HUDEP-2 (cell line): ENCODE measurements at regions not wholly inside any gene's neighbourhood (a gene's known extent, or its start where the extent isn't known, plus 50 kb on each side); places are given as distances from the start of the nearest gene placed in this dataset.
A peak's percentile ranks its signal among the peaks of the same experiment; 100 is the strongest.

Experiments used
- DNase-seq, 76 experiments: peaks; one replicate each; lab custom pipeline; 2025; ENCODE audit not compliant: unreplicated experiment in 76 of 76; lab: John Stamatoyannopoulos, UW

DNA sequence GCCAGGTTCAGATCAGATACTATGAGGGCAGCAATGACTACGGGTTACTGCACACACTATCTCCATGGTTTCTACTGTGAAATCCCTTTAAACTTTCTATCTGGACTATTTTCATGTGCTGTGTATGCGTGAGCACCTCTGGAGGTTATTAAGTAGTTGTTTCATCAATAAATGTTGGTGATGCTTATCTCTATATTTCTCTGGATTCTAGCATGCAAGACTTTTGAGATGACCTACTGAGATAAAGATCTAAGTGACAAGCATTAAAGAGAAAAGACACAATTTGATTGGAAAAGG lies 194.0 kb downstream of the NRIP1 start:
- DNase-seq = no peak

DNA sequence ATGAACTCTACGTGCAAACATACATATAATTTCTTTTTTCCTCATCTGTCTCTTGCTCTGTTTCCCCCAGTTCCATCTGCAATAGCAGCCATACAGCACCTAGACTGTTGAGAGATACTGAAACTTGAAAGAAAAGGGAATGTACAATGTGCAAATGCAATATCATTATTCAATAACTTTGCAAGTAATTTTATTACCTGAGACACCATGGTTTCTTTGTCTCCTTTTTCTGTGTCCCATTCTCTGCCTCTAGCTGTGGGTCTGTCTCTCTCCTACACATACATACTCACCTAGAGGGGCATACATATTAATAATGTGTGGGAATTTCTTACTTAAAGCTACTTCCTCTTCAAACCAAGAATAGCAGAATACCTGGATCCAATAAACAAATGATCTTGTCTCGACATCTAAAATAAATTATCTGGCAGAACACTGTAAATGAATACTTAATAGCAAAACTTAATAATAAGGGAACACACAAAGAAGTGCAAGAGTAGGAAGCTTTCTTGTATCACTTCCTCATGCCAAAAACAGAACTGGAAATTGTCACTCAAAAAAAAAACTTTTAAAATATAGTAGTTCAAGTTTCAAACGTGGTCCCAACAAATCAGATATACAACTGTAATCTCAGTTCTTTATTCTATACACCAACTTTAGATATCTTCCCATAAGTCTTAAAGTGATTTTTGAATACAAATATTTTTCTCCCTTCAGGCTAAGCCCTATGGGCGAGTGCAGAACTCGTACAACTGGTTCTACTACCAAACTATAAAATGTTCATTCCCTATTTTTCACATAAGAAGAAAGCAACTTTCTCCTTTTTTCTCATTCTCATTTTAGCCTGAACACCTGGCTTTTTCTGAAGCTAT lies 194.6 kb downstream of the NRIP1 start:
- DNase-seq = no peak

DNA sequence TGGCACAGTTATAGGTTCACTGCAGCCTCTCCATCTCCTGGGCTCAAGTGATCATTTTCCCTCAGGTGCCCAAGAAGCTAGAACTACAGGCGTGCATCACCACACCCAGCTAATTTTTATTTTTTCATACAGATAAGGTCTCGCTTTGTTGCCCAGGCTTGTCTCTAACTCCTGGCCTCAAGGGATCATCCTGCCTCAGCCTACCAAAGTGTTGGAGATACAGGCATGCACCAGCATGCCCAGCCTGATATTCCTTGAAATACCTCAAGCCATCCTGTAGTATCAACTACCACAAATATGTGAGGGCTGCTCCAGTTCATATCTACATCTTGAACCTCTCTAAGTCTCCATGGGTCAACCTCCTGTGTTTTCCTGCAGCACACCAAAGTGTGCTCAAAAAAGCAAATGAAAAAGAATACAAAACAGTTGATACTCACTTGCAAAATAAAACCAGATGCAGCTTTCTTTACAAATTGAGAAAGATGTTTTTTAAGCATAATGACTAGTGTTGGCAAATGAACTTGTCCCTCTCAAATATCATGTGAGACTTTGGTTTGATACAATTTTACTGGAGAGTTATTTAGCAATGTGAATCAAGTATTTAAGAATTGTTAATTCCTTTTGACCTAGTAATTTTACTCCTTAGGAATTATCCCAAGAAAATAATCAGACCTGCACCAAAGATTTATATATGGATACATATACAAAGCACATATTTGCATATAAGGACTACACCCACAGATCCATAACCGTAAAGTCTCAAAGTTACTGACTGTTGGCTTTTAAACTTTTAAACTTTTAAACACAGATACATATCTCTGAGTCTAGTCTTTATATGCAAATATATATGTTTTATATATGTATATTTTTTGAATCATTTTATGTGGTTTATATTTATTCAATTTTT lies 197.7 kb downstream of the NRIP1 start:
- DNase-seq = no peak

DNA sequence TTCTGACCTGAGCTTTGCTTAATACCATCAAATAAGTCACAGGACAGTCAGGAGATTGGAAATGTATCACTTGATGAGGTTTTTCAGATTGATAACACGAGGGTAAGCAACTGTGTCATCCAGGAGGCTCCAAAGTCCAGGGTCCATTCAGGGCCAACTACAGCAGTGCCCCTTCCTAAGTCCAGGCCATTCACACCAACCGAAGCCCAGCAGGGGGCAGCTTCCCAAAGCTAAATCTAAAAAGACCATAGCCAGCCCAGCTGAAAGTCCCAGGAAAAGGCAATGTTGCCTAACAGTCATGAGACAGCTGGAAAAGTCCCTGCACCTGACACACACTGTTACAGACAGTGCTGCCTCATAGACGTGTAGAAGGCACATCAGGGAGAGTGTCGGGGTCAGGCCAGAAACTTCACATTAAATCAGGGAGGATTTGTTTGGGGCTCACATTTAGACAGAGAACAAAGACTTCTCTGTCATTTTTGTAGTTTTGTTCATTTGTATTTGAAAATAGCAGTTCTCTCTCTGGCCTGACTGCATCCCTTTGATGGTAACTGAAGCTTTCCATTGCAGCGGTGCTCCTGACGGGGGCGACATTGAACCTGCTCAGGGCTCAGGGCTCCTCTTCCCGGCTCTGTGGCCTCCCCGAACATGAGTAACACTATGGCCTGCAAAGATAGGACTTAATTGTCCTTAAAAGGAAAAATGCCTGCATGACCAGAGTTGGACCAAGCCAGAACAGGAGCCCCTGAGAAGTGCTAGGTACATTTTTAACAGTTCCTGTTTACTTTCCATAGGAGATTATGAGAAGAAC lies 200.4 kb downstream of the NRIP1 start:
- peak in 46 of 76 experiments; percentile 4 to 56 (median 28) for DNase-seq

DNA sequence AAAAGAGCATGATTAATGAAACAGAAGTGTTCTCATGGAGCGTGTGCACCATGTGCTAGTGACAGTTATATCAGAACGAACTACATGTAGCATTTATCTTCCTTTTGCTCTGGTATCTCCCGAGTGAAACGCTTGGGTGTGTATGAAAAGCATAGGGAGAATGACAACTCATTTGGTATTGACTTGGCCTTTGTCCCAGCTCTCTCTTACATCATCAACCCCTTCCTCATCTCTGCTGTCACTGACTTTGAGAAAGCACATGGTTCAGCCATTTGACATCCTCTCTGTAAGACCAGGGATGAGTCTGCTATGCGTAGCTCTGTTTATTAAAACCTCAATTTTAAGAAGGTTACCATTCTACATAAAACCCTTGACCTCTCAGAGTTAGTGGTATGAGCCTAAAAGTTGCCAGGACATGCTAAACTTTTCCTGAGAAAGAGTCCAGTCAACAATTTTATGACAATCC lies 201.0 kb downstream of the NRIP1 start:
- DNase-seq = peak in 71 of 76 experiments; percentile 11 to 93 (median 63)

DNA sequence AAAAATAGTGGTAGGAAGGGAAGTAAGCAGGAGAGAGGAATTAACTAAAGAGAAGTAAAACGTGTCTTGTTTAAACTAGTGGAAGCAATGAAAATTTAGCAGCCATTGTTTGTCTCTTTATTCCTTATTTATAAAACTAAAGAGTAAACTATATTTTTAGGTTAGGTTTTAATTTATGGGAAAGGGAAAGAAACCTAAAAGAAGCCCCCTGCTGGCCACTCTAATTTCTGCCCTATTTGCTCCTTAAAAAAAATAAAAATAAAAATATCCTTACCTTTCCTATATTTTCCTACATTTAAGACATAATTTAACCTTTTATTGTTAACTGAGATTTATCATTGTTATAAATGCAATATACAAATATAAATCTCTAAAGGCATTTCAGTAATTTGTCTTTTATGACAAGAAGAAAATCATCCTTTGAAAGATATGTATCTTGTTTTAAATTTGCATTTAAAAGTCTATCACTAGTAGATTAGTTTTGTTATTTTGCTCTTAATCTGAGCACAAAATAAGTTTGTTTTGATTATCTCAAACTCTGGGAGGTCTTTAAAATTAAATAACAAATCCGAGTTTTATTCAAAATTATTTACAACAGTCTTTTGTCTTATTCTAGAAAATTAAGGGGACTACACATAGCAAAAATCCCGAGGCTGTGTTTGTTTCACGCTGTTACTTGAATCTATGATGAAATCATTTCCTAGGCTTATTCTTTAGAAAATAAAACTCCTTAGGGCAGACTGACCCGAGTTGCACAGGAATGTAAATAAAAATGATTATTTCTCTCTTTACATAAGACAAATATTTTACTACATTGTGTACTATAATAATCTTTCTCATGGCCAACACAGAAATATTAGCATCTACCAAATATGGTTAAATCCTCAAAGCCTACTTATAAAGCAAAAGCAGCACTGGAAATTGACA lies 201.7 kb downstream of the NRIP1 start:
- peak in 13 of 76 experiments; percentile 5 to 44 (median 17) for DNase-seq

DNA sequence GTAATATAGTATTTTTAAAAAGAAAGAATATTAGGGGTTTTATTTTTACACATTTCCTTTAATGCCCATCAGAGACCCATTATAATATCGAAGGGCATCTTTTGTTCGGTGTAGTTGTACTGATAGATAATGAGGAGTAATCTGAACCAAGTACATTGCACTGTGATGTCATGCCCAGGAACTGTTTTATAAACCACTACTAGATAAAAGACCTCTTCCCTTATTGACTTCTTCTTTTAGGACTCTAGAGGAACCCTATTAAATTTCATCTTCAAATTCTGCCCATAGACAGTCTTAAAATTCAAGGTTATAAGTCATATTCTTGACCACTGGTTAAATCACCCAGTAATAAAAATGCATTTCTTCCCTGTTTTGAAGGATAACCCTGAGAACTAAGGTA lies 206.5 kb downstream of the NRIP1 start:
- no peak for DNase-seq

DNA sequence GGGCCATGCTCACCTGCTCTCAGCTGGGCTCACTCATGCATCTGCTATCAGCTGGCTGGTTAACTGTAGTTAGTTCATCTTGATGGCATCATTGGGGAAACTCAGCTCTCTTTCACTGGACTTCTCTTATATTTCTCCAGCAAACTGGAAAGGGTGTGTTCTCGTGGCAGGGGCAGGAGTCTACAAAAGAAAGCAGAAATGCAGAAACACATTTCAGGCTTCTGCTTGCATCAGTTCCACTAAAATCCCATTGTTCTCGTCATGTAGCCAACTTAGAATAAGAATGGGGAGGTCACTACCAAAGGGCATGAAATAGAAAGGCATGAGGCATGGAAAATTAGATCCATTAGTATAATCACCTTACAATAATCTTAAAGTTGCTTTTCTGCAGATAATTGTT lies 207.3 kb downstream of the NRIP1 start:
- DNase-seq = no peak

DNA sequence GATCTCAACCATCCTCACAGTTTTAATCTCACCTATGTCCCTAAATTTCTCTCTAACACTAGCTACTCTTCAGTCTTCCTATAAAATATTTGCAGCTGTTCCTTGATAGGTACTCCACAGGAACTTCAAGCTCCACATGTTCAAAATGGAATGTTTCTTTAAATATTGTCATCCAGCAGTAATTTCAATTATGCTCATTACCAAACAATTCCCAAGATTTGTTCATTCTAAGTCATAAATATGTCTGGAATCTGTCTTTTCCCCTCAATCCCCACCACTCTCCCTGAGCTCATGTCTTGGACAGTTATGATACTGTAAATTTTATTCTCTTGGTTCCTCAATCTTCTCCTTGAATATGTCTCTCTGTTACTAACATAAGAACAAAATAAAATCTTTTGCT lies 214.4 kb downstream of the NRIP1 start:
- DNase-seq = no peak

DNA sequence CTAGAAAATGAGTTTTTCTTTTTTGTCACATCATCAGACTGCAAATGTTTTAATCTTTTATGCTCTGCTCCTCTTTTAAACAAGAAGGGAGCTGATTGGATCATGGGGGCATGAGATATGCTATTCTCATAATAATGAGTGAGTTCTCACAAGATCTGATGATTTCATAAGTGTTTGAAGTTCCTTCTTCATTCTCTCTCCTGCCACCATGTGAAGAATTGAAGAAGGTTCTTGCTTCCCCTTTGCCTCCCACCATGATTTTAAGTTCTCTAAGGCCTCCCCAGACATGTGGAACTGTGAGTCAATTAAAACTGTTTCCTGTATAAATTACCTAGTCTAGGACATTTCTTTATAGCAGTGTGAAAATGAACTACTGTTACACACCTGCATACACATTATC lies 218.2 kb downstream of the NRIP1 start:
- DNase-seq = no peak

DNA sequence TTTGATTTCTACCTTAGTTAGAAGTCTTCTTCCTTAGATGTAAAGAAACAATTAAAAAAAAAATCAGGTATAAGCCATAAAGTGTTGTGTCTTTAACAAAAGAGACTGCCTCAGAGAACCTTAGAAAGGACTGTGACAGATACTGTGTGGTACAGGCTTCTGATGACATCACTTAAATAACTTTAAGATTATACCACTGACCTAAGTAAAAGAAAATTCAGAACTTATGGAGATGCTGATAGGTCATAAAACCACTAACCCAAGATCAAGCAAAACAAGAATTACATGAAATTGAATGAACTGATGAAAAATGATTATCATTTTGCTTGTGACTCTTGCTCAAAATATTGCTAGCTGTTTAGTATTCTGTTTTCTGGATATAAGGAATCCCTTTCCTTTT lies 220.8 kb downstream of the NRIP1 start:
- DNase-seq = no peak

DNA sequence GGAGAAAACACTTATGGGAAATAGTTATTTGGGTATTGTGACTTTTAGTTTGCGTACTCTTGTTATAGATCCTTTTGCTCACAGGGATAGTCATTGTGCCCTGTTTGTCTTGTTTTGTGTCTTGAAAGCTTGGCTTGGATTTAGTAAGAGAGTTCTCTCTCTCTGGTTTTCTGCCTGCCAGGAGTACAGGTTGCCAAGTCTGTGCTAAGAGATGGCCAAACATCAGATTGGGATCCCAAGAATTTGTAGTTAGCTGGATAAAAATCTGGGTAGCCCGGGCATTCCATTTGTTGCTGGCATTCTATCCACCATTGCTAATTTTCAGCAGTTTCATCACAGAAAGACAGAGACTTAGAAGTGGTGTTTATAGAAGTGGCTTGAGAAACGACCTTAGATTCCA lies 222.2 kb downstream of the NRIP1 start:
- no peak for DNase-seq

DNA sequence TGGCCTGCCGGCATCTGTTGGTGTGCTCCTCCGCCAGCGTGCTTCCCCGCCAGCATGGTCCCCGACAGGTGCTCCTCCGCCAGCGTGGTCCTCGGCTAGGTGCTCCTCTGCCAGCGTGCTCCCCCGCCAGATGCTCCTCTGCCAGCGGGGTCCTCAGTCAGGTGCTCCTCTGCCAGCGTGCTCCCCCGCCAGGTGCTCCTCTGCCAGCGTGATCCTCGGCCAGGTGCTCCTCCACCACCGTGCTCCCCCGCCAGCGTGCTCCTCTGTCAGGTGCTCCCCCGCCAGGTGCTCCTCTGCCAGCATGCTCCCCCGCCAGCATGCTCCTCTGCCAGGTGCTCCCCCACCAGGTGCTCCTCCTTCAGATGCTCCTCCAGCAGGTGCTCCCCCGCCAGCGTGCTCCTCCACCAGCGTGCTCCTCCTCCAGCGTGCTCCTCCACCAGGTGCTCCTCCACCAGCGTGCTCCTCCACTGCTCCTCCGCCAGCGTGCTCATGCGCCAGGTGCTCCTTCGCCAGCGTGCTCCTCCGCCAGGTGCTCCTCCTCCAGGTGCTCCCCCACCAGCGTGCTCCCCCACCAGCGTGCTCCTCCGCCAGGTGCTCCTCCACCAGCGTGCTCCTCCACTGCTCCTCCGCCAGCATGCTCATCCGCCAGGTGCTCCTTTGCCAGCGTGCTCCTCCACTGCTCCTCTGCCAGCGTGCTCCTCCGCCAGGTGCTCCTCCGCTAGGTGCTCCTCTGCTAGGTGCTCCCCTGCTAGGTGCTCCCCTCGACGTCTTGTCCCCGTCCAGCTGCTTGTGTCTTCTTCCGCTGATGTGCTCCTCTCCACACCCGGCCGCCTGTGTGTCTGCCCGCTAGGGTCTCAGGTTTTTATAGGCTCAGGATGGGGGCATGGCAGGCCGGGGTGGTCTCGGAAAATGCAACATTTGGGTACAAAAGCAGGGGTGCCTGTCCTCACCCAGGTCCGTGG lies 223.0 kb downstream of the NRIP1 start:
- DNase-seq = no peak

DNA sequence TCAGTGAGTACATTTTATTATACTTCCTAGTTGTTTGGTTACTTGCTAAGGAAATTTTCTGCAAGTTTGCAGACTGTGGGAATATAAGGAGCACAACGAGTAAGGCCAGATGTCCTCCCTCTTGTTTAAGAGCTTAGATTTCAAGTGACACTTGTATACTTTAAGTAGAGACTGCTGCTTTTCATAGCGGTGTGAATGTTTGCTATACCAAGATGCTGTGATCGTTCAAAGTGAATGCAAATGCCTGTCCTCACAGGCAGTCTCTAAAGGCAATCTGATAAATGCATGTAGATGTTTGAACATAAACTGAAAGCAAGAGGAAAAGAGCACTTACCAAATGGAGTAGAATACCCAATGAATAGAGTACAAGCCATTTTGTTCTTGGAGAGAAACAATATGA lies 226.4 kb downstream of the NRIP1 start:
- no peak for DNase-seq

DNA sequence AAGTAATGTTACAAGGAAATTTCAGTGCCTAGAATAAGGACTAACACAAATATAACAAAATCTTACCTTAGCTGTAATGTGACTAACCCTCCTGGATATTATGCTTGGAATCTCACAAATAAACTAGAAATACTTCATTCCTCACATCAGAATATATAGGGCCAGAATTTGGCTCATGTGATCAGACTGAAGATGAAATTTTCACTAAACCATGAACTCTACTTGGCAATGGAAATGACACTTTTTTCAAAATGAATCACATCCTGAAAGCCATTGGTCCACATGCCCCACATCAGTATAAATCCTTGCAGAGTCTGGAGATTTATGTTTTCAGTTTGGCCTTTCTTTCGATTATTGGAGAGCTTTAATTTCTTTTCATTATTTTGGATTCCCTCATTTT lies 227.8 kb downstream of the NRIP1 start:
- no peak for DNase-seq

DNA sequence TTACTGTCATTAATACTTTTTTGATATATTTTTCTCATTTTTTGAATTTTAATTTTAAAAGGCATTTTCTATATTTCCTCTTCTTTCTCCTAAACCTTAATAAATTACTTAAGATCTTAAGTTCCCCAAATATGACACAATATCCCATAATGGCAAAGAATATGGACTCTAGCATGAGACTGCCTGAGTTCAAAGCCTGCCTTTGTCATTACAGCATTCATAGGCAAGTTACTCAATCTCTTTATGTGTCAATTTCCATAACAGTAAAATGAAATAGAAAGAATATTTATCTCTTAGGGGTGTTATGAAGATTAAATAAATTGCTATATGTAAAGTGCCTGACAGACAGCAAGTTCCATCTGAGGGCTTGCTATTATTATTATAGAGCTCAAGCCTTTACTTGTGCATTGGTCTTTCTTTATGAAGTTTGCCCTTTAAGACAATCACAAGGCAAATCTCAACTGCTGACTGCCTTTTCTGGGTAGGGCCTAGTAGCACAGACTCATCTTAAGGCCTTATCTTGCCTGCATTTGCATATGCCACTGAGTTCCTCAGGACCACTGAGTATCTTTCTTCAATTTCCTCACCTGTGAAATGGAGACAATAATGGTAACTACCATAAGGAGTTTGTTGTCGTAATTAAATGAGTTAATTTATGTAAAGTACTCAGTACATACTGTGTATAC lies 231.0 kb downstream of the NRIP1 start:
- no peak for DNase-seq

DNA sequence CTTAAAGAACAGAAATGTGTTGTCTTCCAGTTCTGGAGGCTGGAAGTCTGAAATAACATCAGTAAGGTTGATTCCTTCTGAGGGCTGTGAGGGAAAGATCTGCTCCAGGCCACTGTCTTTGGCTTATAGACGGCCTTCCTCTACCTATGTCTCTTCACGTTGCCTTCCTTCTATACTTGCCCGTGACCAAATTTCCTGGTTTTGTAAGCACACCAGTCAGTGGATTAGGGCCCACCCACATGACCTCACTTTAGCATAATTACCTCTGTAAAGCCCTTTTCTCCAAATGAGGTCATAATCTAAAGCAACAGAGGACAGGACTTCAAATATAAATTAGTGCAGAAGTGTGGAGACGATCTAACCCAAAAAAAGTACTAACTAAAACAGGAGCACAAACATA lies 231.6 kb downstream of the NRIP1 start:
- no peak for DNase-seq

DNA sequence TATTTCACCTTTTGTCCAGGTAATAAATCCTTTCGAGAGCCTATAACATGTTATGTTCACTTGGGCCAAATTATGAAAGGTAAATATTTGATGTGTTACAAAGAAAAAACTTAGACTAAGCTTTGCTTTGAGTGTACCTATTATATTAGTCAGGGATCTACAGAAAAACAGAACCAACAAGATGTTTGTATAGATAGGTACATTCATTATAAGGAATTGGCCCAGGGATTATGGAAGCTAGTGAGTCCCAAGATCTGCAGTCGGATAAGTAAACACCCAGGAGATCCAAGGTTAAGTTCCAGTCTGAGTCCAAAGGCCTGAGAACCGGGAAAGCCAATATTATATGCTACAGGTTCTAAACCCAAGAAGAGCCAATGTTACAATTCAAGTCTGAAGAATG lies 234.5 kb downstream of the NRIP1 start:
- no peak for DNase-seq
